ENCODE measurements at regions not wholly inside any gene's neighbourhood (a gene's known extent, or its start where the extent isn't known, plus 50 kb on each side); places are given as distances from the start of the nearest gene placed in this dataset.

- DNase-seq (ENCODE audit: low read depth): no peak
Observed at GRCh38 chr9:28209130-28209529, 635.8 kb upstream of the C9orf72 start.

GRCh38 chr9:28212979-28213378 lies 639.7 kb upstream of the C9orf72 start:
- no peak for DNase-seq (ENCODE audit: low read depth)

- DNase-seq (ENCODE audit: low read depth): no peak
Observed at GRCh38 chr9:28215536-28216299, 642.4 kb upstream of the C9orf72 start.

GRCh38 chr9:28232686-28233085 lies 659.4 kb upstream of the C9orf72 start:
- DNase-seq (ENCODE audit: low read depth): no peak

- no peak for DNase-seq (ENCODE audit: low read depth)
Observed at GRCh38 chr9:28234133-28234893, 661.0 kb upstream of the C9orf72 start.

DNA sequence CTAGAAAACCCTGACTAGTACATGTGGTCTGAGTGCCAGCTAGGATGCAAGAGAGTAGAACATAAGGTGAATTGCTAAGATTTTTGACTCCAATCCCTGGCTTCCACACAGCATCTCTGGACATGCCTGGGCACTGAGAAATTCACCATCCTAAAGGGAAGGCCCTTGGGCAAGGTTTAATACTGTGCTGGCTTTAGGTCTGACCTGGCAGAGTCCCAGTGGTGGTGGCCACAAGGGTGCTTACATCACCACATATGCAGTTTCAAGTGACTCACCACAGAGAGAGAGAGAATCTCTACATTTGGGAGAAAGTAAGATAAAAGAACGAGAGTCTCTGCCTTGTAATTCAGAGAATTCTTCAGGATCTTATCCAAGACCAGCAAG lies 661.6 kb upstream of the C9orf72 start:
- no peak for DNase-seq (ENCODE audit: low read depth)

DNA sequence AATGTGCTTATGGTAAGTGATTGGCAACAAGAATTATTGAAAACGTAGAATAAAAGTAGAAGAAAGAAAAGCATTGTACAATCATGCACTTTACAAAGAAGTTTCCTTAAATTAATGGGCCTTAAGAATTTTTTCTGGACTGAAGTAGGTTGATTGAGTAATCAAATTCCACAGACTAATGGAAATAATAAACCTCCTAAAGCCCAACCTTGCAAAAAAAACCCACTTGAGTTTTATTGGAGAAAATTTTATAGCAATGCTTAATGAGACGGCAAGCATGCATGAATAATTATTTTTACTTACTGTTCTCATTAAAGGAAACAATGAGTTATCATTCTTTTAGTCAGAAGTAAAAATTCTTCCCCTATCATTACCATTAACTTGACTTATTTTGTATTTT lies 676.1 kb upstream of the C9orf72 start:
- DNase-seq (ENCODE audit: low read depth): no peak

DNA sequence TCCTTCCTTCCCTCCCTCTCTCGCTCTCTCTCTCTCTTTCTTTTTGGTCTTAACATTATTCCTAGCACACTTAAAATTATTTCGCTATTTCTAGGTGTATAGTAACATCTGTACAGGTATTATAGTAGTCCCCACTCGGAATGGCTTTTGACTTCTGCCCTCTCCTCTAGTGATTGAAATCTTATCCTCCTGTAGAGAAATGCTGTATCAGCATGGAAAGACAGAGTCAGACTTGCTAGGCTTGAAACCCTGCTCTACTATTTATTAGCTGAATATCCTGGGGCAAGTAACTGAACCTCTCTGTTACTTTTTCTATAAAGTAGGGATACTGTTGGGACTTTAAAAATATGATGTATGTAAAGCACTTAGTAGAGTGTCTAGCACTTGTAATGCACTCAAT lies 681.9 kb upstream of the C9orf72 start:
- DNase-seq (ENCODE audit: low read depth): no peak

- DNase-seq (ENCODE audit: low read depth): no peak
Observed at GRCh38 chr9:28260330-28260729, 687.0 kb upstream of the C9orf72 start.

GRCh38 chr9:28264368-28264767 lies 691.1 kb upstream of the C9orf72 start:
- no peak for DNase-seq (ENCODE audit: low read depth)

DNA sequence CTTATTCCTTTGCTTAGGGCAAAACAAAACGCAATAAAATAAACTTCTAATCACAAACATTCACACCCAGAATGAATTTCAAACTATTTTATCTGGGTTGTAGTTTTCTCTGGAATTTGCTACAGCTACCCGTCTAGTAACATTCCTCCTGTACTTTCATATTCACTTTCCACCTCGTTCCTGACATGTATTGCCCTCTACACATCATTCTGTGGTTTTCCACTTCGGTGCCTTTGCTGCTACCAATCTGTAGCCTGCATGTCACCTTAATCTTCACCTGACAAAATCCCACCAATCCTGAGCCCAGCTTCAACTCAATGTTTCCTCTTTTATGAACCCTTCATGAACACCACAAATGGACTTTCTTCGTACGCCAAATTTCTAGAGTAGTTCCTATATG lies 694.1 kb upstream of the C9orf72 start:
- DNase-seq (ENCODE audit: low read depth): no peak

- DNase-seq (ENCODE audit: low read depth): no peak
Observed at GRCh38 chr9:28270156-28270555, 696.9 kb upstream of the C9orf72 start.

- DNase-seq (ENCODE audit: low read depth): no peak
Observed at GRCh38 chr9:28272127-28272526, 698.8 kb upstream of the C9orf72 start.

DNA sequence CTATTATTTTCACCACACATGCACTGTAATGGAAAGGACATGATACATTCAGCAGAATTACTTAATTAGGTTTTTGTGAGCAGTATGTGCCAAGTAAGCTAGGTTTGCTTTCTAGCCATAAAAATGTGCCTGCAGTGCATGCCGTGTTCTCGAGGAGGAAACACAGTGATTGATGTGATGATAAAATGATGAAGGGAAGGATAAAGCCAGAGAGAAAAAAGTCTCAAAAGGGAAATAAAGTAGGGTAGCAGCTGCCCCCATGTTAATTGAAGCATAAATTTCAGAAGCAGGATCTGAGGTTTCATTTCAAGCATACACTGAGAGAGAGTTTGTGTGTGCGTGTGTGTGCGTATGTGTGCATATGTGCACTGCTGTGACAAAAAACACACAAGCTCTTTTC lies 714.2 kb upstream of the C9orf72 start:
- DNase-seq (ENCODE audit: low read depth): no peak

GRCh38 chr9:28289746-28290145 lies 716.5 kb upstream of the C9orf72 start:
- no peak for DNase-seq (ENCODE audit: low read depth)

- no peak for DNase-seq (ENCODE audit: low read depth)
Observed at GRCh38 chr9:28293369-28294090, 720.2 kb upstream of the C9orf72 start.

DNA sequence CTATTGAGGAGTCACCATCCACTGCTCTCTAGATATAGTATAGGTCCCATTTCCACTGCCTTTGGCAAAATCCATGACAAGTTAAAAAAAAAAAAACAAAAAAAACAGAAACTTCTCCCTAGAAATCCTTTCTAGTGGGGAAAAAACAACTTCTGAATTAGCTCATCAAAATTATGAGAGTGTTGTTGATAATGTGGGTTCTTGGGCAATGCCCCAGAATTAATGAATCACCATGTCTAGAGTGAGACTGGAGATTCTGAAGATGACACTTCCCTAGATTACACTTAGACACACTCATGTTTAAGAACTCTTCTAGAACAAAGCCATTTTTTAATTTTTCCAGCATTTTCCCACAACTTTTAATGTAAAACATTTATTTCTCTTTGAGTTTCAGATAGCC lies 728.0 kb upstream of the C9orf72 start:
- DNase-seq (ENCODE audit: low read depth): no peak

GRCh38 chr9:28317745-28318144 lies 744.5 kb upstream of the C9orf72 start:
- no peak for DNase-seq (ENCODE audit: low read depth)

DNA sequence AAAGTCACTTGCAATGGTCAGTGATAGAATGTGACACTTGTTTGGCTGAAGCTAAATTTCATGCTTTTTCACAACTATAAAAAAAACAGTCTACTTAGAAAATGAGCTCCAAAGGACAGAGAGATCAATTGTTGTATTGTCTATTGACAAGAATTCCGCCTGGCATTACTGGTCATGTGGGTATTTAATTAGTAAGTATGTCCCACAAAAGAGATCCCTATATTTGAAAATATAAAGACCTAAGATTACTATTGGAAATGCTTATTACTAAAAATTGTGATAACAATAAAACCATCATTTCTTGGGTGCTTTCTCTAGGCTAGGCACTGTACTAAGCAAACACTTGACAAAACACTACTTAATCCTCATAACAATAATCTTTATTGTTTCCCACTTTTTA lies 745.2 kb upstream of the C9orf72 start:
- DNase-seq (ENCODE audit: low read depth): no peak

DNA sequence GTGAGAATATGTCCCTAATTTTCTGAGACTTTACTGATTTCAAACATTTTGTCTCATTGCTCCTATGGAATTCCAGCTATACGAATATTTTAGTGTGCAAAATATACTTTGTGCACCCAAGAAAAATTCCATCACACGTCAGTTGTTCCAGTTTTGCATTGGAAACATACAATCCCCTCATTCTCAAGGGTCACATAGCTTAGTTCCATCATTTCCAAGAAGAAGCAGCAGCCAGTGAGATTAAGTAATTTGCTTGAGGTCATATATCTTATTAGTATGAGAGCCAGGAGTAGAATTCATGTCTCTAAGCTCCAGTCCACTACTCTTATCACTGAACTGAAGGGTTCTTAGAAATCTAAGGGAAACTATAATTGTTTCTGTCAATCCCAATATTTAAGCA lies 746.7 kb upstream of the C9orf72 start:
- no peak for DNase-seq (ENCODE audit: low read depth)

DNA sequence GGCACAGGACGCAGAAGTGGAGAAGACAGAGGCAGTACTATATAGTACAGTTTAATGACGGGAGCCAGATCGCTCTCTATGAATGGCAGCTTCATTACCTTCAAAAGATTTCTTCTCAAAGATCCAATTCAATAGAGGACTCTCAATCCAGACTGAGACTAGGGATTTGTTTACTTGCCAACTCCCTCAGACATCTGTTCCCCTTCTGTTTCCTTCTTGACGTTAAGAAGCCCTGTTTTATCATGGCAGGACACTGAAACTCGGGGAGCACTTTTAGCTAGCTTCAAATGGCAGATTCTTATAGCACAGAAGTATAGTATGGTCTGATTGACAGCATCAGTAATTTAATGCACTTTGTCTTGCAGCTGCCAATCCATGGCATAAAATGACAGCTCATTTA lies 747.3 kb upstream of the C9orf72 start:
- no peak for DNase-seq (ENCODE audit: low read depth)

- DNase-seq (ENCODE audit: low read depth): no peak
Observed at GRCh38 chr9:28329323-28329722, 756.0 kb upstream of the C9orf72 start.

DNA sequence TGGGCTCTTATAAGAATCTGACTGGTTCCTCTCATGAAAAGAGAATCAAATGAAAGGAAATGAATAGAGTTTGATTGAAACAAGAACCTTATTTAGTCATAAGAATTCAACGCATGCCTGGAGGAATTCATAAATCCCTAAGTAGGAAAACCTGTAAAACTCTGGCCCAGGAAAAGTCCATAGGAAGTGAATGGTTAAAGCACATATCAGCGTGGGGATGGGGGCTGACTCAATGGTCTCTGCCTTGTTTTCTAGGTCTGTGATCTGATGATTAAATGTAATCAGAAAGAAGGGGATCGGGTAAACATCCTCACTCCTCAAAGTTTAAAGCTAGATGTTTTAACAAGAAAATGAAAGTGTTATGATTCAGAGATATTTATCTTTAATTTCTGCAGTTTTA lies 759.4 kb upstream of the C9orf72 start:
- DNase-seq (ENCODE audit: low read depth): no peak

All from stimulated activated CD4-positive, alpha-beta T cell treated with anti-CD3 and anti-CD28 coated beads, Interleukin-2, amount 100 ng/mL, for 4 hours (primary cell).